ENCODE measurements at regions not wholly inside any gene's neighbourhood (a gene's known extent, or its start where the extent isn't known, plus 50 kb on each side); places are given as distances from the start of the nearest gene placed in this dataset.

- TF ChIP-seq, protein P1, sequence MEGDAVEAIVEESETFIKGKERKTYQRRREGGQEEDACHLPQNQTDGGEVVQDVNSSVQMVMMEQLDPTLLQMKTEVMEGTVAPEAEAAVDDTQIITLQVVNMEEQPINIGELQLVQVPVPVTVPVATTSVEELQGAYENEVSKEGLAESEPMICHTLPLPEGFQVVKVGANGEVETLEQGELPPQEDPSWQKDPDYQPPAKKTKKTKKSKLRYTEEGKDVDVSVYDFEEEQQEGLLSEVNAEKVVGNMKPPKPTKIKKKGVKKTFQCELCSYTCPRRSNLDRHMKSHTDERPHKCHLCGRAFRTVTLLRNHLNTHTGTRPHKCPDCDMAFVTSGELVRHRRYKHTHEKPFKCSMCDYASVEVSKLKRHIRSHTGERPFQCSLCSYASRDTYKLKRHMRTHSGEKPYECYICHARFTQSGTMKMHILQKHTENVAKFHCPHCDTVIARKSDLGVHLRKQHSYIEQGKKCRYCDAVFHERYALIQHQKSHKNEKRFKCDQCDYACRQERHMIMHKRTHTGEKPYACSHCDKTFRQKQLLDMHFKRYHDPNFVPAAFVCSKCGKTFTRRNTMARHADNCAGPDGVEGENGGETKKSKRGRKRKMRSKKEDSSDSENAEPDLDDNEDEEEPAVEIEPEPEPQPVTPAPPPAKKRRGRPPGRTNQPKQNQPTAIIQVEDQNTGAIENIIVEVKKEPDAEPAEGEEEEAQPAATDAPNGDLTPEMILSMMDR (IDR thresholded peaks at IDR 0.05): no peak
- Mint-ChIP-seq H3K4me3 (no peak overlapping the region), H3K27me3 (ENCODE audit: low read depth in 2 of 2) (no peaks in the 10 kb centered on the region), H3K4me1 (no peaks in the 10 kb centered on the region), H3K27ac (no peak overlapping the region), H3K36me3 (no peaks in the 10 kb centered on the region), H3K9me3 (peaks cover 3 to 5% of the 10 kb centered on the region in 2 donors)
- 75% methylated on average over 1 of the region's 1 CpG for WGBS (ENCODE audit: insufficient coverage)
- Histone ChIP-seq H3K4me1 (ENCODE audit: control insufficient read depth, insufficient read depth, low read length) (no peaks in the 10 kb centered on the region), H3K9me3 (ENCODE audit: control insufficient read depth, insufficient read depth, low read length) (no peaks in the 10 kb centered on the region), H3K36me3 (ENCODE audit: control insufficient read depth, insufficient read depth, low read length) (no peaks in the 10 kb centered on the region), H3K27ac (ENCODE audit: low read length) (no peak overlapping the region), H3K27me3 (ENCODE audit: control insufficient read depth, insufficient read depth, low read length) (no peaks in the 10 kb centered on the region), H3K4me3 (ENCODE audit: low read length) (no peak overlapping the region)
- intact Hi-C loops (cut with micrococcal nuclease): no loop called here
- no peak for ATAC-seq
- DNase-seq: no peak
Observed at GRCh38 chr5:105828821-105829220, 1841.9 kb downstream of the EFNA5 start.

DNA sequence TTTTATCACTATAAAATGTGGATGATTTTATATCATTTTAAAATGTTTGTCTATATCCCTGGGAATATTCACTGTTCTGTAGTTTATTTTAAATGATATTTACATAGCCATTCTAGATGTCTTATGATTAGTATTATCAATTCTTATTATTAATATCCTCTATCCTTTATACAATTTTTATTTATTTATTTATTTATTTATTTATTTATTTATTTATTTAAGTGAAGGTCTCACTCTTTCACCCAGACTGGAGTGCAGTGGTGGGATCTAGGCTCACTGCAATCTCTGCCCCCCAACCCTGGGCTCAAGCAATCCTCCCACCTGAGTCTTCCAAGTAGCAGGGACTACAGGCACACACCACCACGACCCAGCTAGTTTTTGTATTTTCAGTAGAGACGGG, 1848.9 kb downstream of the EFNA5 start:
- Histone ChIP-seq H3K27ac (ENCODE audit: low read length) (no peak overlapping the region), H3K4me3 (ENCODE audit: low read length) (no peak overlapping the region), H3K4me1 (ENCODE audit: control insufficient read depth, insufficient read depth, low read length) (no peaks in the 10 kb centered on the region), H3K9me3 (ENCODE audit: control insufficient read depth, insufficient read depth, low read length) (no peaks in the 10 kb centered on the region), H3K27me3 (ENCODE audit: control insufficient read depth, insufficient read depth, low read length) (no peaks in the 10 kb centered on the region), H3K36me3 (ENCODE audit: control insufficient read depth, insufficient read depth, low read length) (no peaks in the 10 kb centered on the region)
- no peaks in the 10 kb centered on the region for H3K27me3 Mint-ChIP-seq (ENCODE audit: low read depth in 2 of 2)
- no peak overlapping the region for H3K4me3 Mint-ChIP-seq
- H3K4me1 Mint-ChIP-seq: no peaks in the 10 kb centered on the region
- H3K36me3 Mint-ChIP-seq: no peaks in the 10 kb centered on the region
- peaks cover 7 to 11% of the 10 kb centered on the region in 2 donors for H3K9me3 Mint-ChIP-seq
- no peak overlapping the region for H3K27ac Mint-ChIP-seq
- WGBS (ENCODE audit: insufficient coverage): 69% methylated on average over 2 of the region's 2 CpGs
- TF ChIP-seq, protein P1 (IDR thresholded peaks at IDR 0.05): no peak
- no peak for ATAC-seq
- intact Hi-C loops (cut with micrococcal nuclease): no loop called here
- no peak for DNase-seq

- no peak overlapping the region for H3K4me3 Mint-ChIP-seq
- H3K4me3 ChIP-seq (ENCODE audit: low read length): no peak overlapping the region
- no peaks in the 10 kb centered on the region for H3K36me3 Mint-ChIP-seq
- no peaks in the 10 kb centered on the region for H3K9me3 ChIP-seq (ENCODE audit: control insufficient read depth, insufficient read depth, low read length)
- H3K9me3 Mint-ChIP-seq: peaks cover 8 to 11% of the 10 kb centered on the region in 2 donors
- H3K27ac ChIP-seq (ENCODE audit: low read length): no peak overlapping the region
- no peak overlapping the region for H3K27ac Mint-ChIP-seq
- H3K27me3 Mint-ChIP-seq (ENCODE audit: low read depth in 2 of 2): no peaks in the 10 kb centered on the region
- ATAC-seq: no peak
- no CpG with 5 or more reads among the region's 2 CpGs for WGBS (ENCODE audit: insufficient coverage)
- DNase-seq: no peak
- no peaks in the 10 kb centered on the region for H3K4me1 ChIP-seq (ENCODE audit: control insufficient read depth, insufficient read depth, low read length)
- TF ChIP-seq, protein P1 (IDR thresholded peaks at IDR 0.05): no peak
- no peaks in the 10 kb centered on the region for H3K4me1 Mint-ChIP-seq
- no peaks in the 10 kb centered on the region for H3K36me3 ChIP-seq (ENCODE audit: control insufficient read depth, insufficient read depth, low read length)
- intact Hi-C loops (cut with micrococcal nuclease): no loop called here
- no peaks in the 10 kb centered on the region for H3K27me3 ChIP-seq (ENCODE audit: control insufficient read depth, insufficient read depth, low read length)
Observed at GRCh38 chr5:105817914-105818313, 1852.8 kb downstream of the EFNA5 start.

DNA sequence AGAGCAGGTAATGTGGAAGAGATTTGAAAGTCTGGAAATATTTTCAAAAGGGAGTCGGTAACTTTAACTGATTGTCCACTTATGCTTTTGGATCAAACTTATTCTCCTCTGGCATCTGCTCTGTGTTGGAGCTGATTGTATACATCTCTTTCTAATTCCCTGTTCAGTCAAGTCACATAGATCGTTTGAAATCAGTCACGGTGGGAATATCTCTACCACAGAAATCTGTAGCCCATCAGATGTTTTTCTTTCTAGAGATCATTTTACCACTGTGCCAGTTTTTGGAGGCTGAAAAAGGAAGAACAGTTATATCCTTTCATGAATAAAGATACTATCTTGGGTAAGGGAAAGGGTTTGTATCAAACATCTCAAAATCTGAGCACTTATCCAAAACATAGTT, 1853.3 kb downstream of the EFNA5 start:
- Histone ChIP-seq H3K4me1 (ENCODE audit: control insufficient read depth, insufficient read depth, low read length) (no peaks in the 10 kb centered on the region), H3K27me3 (ENCODE audit: control insufficient read depth, insufficient read depth, low read length) (no peaks in the 10 kb centered on the region), H3K36me3 (ENCODE audit: control insufficient read depth, insufficient read depth, low read length) (no peaks in the 10 kb centered on the region), H3K9me3 (ENCODE audit: control insufficient read depth, insufficient read depth, low read length) (no peaks in the 10 kb centered on the region), H3K27ac (ENCODE audit: low read length) (no peak overlapping the region), H3K4me3 (ENCODE audit: low read length) (no peak overlapping the region)
- Mint-ChIP-seq H3K4me1 (no peaks in the 10 kb centered on the region), H3K9me3 (peaks cover 8 to 11% of the 10 kb centered on the region in 2 donors), H3K36me3 (no peaks in the 10 kb centered on the region), H3K4me3 (no peak overlapping the region), H3K27me3 (ENCODE audit: low read depth in 2 of 2) (no peaks in the 10 kb centered on the region), H3K27ac (no peak overlapping the region)
- TF ChIP-seq, protein P1 (IDR thresholded peaks at IDR 0.05): no peak
- ATAC-seq: no peak
- 94% methylated on average over 3 of the region's 3 CpGs for WGBS (ENCODE audit: insufficient coverage)
- no peak for DNase-seq
- intact Hi-C loops (cut with micrococcal nuclease): no loop called here

All from natural killer cell (primary cell).